NAMALWA (cell line): ENCODE measurements at regions not wholly inside any gene's neighbourhood (a gene's known extent, or its start where the extent isn't known, plus 50 kb on each side); places are given as distances from the start of the nearest gene placed in this dataset.
"Not testable (repeated sequence)": the region's sequence is repeated elsewhere in the genome, so short reads cannot be mapped to it uniquely, and the experiment has no call there.

Experiments used
- DNase-seq: peaks from one replicate; pipeline ENCODE4 v3.0.0-alpha.2; 2015; ENCODE audit warnings: low spot score

DNA sequence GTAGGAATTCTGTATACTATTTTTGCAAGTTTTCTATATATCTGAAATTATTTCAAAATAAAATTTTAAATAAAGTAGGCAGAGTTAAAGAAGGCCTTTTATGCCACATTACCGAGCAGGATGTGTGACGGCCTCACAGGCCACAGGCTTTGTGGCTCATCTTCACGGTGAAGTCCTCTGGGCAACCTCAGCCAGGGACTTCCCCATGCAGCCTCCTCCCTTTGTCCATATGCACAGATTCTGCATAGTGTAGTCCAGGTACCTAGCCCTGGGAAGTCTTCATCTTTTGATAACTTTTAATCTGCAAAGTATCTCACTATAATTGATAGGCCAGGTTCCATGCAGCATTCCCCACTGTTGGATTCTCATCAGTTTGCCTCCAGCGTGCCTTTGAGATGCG lies 62.8 kb downstream of the ARHGAP11B start:
- not testable (repeated sequence) for DNase-seq

GRCh38 chr15:30690153-30690552 lies 64.2 kb downstream of the ARHGAP11B start:
- not testable (repeated sequence) for DNase-seq

- not testable (repeated sequence) for DNase-seq
These were observed 69.9 kb downstream of the ARHGAP11B start for GRCh38 chr15:30695811-30696210.

GRCh38 chr15:30696439-30697314 lies 70.7 kb downstream of the ARHGAP11B start:
- peak; percentile 24 for DNase-seq

GRCh38 chr15:30697315-30697685 lies 71.4 kb downstream of the ARHGAP11B start:
- peak; percentile 57 for DNase-seq

DNA sequence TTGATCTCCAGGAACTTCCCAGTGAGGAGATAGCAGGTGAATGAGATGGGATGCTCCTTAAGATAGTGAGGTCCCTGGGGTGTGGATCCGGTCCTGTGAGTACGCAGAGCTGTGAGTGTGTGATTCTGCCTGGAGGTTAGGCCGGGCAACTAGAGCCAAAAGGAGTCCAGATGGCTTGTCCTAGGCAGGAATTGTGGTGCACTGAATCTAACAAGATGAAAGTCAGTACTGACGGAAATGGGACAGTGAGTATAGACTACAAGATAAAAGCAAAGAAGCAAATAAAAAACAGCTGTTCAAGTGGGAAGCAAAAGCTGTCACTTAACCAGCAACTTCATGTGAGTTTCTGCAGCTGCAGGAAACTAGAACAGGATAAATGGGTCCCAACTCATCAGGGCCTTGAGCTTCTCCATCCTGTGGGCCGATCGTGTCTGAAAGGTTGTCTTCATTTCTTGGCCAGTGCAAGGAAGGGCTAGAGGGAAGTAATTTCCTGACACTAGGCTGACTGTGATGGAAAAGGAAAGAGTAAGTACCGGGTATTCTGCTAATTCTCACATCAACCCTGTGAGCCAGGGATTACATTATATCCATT lies 74.2 kb downstream of the ARHGAP11B start:
- not testable (repeated sequence) for DNase-seq

- not testable (repeated sequence) for DNase-seq
These were observed 82.2 kb downstream of the ARHGAP11B start for GRCh38 chr15:30707976-30708685.

- not testable (repeated sequence) for DNase-seq
These were observed 82.9 kb downstream of the ARHGAP11B start for GRCh38 chr15:30708809-30709208.

GRCh38 chr15:30718038-30718643 lies 92.2 kb downstream of the ARHGAP11B start:
- not testable (repeated sequence) for DNase-seq

DNA sequence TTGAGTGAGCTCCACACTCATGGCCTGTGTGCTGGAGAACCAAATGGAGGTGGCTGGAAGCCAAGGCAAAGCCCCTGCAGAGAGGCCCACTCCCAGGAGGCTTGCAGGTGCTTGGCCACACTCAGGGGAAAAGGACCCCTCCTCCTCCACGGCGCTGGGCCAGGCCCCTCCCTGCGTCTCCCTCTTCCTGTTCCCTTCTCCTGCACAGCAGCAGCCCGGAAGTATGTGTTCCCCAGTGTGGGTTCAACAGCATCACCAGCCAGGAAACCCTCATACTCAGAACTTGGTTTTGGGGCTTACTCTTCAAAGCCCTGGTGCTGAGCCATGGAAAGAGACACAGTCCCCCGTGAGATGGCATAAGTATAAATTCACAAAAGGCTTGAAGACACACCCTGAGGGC lies 93.4 kb downstream of the ARHGAP11B start:
- not testable (repeated sequence) for DNase-seq

- DNase-seq = not testable (repeated sequence)
These were observed 94.9 kb downstream of the ARHGAP11B start for GRCh38 chr15:30720825-30721224.

DNA sequence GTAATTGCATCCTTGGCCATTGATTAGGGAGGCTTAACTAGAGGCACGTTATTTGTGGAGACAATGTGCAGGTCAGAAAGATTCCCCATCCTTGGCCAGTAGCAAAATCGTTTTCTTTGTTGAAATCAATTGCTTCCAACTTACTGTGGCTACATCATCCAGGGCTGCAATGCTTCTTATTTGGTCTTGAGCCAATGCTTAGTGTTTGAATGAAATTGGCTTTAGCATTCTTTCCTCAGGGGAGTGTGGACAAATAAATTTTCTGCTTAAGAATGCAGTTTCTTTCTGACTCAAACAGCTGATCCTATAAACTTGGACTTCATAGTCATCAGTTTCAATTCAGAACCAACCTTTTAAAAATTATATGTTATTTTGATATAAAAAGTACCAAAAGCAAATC lies 95.6 kb downstream of the ARHGAP11B start:
- not testable (repeated sequence) for DNase-seq

GRCh38 chr15:30723540-30724175 lies 97.7 kb downstream of the ARHGAP11B start:
- not testable (repeated sequence) for DNase-seq

GRCh38 chr15:30729880-30730590 lies 104.1 kb downstream of the ARHGAP11B start:
- DNase-seq = not testable (repeated sequence)

DNA sequence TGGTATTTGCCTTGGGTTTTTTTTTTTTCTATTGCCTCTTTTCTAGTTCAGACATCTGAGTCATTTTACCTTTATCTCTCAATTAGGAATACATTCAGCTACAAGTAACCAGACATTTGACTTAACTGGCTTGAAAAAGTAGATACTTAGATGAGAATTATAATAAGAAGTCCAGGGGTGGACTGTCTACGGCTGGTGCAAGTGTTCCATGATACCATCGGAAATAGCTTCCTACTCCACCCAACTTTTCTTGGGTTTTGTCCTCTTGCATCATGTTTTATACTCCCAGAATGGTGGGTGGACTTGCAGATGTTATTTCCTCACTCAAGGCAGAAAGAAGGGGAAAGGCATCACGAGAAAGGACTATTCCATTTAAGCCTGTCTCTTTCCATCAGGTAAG lies 104.7 kb downstream of the ARHGAP11B start:
- not testable (repeated sequence) for DNase-seq

DNA sequence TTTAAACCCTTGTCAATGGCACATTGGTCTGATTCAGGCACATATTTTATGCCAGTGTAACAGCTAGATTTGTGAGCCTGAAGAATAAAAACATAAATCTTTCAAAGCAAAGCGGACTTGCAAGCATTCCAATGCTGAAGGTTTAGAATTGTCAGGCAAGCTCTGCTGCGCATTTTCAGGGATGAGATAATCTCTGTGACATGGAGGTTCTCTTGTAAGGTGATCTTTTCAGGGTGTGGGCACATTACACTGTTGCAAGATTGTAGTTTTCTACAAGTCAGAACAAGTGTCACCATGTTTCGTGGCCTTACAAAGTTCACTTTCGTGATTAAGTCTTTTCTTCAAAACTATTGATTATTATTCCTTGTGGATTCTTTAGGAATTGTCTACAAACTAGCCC lies 106.2 kb downstream of the ARHGAP11B start:
- not testable (repeated sequence) for DNase-seq

DNA sequence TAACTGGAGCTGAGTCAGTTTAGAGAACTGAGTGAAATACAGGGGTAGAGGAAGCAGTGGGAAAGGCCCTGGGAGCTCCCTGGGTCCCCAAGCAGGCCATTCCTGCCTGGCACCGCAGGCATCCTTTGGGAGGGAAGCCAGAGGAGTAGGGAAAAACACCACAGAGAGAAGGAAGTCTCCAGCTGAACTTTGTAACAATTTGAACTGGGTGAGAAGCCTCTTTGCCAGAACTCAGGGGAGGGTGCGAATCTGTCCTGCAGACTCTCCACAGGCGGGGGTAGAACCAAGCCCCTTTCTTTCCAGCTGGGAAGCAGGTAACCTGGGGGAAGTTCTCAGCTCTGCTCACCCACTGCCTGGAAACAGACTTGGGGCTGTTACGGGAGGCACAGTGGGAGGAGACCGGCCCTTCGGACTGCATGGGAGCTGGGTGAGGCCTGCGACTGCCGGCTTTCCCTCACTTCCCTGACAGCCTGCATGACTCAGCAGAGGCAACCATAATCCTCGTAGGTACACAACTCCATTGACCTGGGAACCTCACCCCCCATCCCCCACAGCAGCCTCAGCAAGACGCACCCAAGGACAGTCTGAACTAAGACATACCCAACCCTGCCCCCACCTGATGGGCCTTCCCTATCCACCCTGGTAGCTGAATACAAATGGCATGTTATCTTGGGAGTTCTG lies 110.1 kb downstream of the ARHGAP11B start:
- DNase-seq = not testable (repeated sequence)

DNA sequence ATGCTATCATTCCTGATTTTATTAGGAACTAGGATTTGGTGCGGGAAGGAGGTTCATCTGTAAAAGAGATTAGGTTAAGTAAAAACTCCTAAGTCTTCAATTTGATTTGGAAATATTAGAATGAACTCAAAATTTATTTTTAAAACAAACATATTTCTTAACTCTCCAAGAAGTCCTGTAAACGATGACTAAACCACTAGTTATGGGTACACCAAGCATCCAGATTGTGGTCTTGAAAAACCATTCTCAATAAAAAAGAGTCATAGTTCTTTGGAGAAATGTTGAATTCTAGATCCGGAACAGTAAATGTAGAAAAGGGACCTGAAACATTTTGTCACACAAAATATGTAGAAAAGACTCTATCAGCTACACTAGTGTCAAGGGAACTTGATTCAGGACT lies 116.9 kb downstream of the ARHGAP11B start:
- not testable (repeated sequence) for DNase-seq

GRCh38 chr15:30749048-30749447 lies 123.1 kb downstream of the ARHGAP11B start:
- peak; percentile 15 for DNase-seq

GRCh38 chr15:30755036-30755687 lies 129.2 kb downstream of the ARHGAP11B start:
- DNase-seq = not testable (repeated sequence)
